ENCODE measurements at regions not wholly inside any gene's neighbourhood (a gene's known extent, or its start where the extent isn't known, plus 50 kb on each side); places are given as distances from the start of the nearest gene placed in this dataset.
A peak's percentile ranks its signal among the peaks of the same experiment; 100 is the strongest.

GRCh38 chr9:115657695-115658094, 495.9 kb upstream of the PAPPA start:
- no peak for ATAC-seq (ENCODE audit: low FRiP score in 2 of 2)
- WGBS, 2 donors: 76 to 78% methylated on average over 2 of the region's 2 CpGs

GRCh38 chr9:115665519-115665918, 488.1 kb upstream of the PAPPA start:
- Histone ChIP-seq H3K27me3 (no peaks in the 10 kb centered on the region), H3K27ac (no peak overlapping the region), H3K36me3 (no peaks in the 10 kb centered on the region), H3K9me3 (no peaks in the 10 kb centered on the region), H3K4me3 (no peak overlapping the region), H3K4me1 (no peaks in the 10 kb centered on the region)
- ATAC-seq (ENCODE audit: low FRiP score in 2 of 2) (no peak), DNase-seq (no peak)
- WGBS, 2 donors: 86 to 87% methylated on average over 2 of the region's 2 CpGs
- TF ChIP-seq POLR2A (IDR thresholded peaks at IDR 0.05): no peak
- no peak for TF ChIP-seq POLR2AphosphoS5 (IDR thresholded peaks at IDR 0.05)
- no peak for TF ChIP-seq EP300 (IDR thresholded peaks at IDR 0.05)
- TF ChIP-seq CTCF (IDR thresholded peaks at IDR 0.05): no peak

More at GRCh38 chr9:115657695-115658094, 495.9 kb upstream of the PAPPA start:
- Histone ChIP-seq H3K9me3 (no peaks in the 10 kb centered on the region), H3K4me3 (no peak overlapping the region), H3K4me1 (no peaks in the 10 kb centered on the region), H3K27ac (no peak overlapping the region), H3K27me3 (no peaks in the 10 kb centered on the region), H3K36me3 (no peaks in the 10 kb centered on the region)
- TF ChIP-seq CTCF (IDR thresholded peaks at IDR 0.05) (no peak), POLR2A (IDR thresholded peaks at IDR 0.05) (no peak), POLR2AphosphoS5 (IDR thresholded peaks at IDR 0.05) (no peak), EP300 (IDR thresholded peaks at IDR 0.05) (no peak)
- no peak for DNase-seq

- TF ChIP-seq POLR2AphosphoS5 (IDR thresholded peaks at IDR 0.05) (no peak), CTCF (IDR thresholded peaks at IDR 0.05) (no peak), EP300 (IDR thresholded peaks at IDR 0.05) (no peak), POLR2A (IDR thresholded peaks at IDR 0.05) (no peak)
- no peaks in the 10 kb centered on the region for H3K27me3 ChIP-seq
- H3K36me3 ChIP-seq: no peaks in the 10 kb centered on the region
- no peak overlapping the region for H3K27ac ChIP-seq
- no peaks in the 10 kb centered on the region for H3K9me3 ChIP-seq
- no peaks in the 10 kb centered on the region for H3K4me1 ChIP-seq
- ATAC-seq (ENCODE audit: low FRiP score in 2 of 2): peak in 1 of 2 donors; percentile 76
- H3K4me3 ChIP-seq: no peak overlapping the region
- DNase-seq: no peak
- WGBS, 2 donors: 86 to 96% methylated on average over 2 of the region's 2 CpGs
Observed at GRCh38 chr9:115668521-115668920, 485.1 kb upstream of the PAPPA start.

GRCh38 chr9:115671236-115671962, 482.2 kb upstream of the PAPPA start:
- DNase-seq: no peak
- WGBS, 2 donors: 81% methylated on average over 7 of the region's 7 CpGs
- Histone ChIP-seq H3K4me3 (no peak overlapping the region), H3K27me3 (no peaks in the 10 kb centered on the region), H3K9me3 (no peaks in the 10 kb centered on the region), H3K36me3 (no peaks in the 10 kb centered on the region), H3K4me1 (no peaks in the 10 kb centered on the region), H3K27ac (no peak overlapping the region)
- no peak for ATAC-seq (ENCODE audit: low FRiP score in 2 of 2)
- TF ChIP-seq POLR2A (IDR thresholded peaks at IDR 0.05) (no peak), CTCF (IDR thresholded peaks at IDR 0.05) (no peak), EP300 (IDR thresholded peaks at IDR 0.05) (no peak), POLR2AphosphoS5 (IDR thresholded peaks at IDR 0.05) (no peak)

GRCh38 chr9:115671963-115672305, 481.7 kb upstream of the PAPPA start:
- no peak overlapping the region for H3K4me3 ChIP-seq
- TF ChIP-seq POLR2A (IDR thresholded peaks at IDR 0.05): no peak
- TF ChIP-seq CTCF (IDR thresholded peaks at IDR 0.05): no peak
- TF ChIP-seq EP300 (IDR thresholded peaks at IDR 0.05): no peak
- no peak for TF ChIP-seq POLR2AphosphoS5 (IDR thresholded peaks at IDR 0.05)
- no peaks in the 10 kb centered on the region for H3K4me1 ChIP-seq
- DNase-seq (no peak), ATAC-seq (ENCODE audit: low FRiP score in 2 of 2) (no peak)
- 50 to 65% methylated on average over 1 of the region's 1 CpG for WGBS, 2 donors
- H3K27ac ChIP-seq: no peak overlapping the region
- H3K27me3 ChIP-seq: no peaks in the 10 kb centered on the region
- H3K36me3 ChIP-seq: no peaks in the 10 kb centered on the region
- no peaks in the 10 kb centered on the region for H3K9me3 ChIP-seq

Measured in upper lobe of left lung (tissue), 6 donors.